ENCODE measurements at regions not wholly inside any gene's neighbourhood (a gene's known extent, or its start where the extent isn't known, plus 50 kb on each side); places are given as distances from the start of the nearest gene placed in this dataset.

GRCh38 chr5:5584236-5584745 lies 161.8 kb downstream of the ICE1 start:
- TF ChIP-seq CTCF (IDR thresholded peaks at IDR 0.05; ENCODE audit: insufficient read depth, low read depth, low read length, missing control alignments): no peak
- no peak for DNase-seq (ENCODE audit: low read depth)
- H3K4me3 ChIP-seq (ENCODE audit: low read length): no peak overlapping the region

GRCh38 chr5:5583832-5584231 lies 161.4 kb downstream of the ICE1 start:
- TF ChIP-seq CTCF (IDR thresholded peaks at IDR 0.05; ENCODE audit: insufficient read depth, low read depth, low read length, missing control alignments): no peak
- DNase-seq (ENCODE audit: low read depth): no peak
- H3K4me3 ChIP-seq (ENCODE audit: low read length): no peak overlapping the region

GRCh38 chr5:5583023-5583765 lies 160.7 kb downstream of the ICE1 start:
- H3K4me3 ChIP-seq (ENCODE audit: low read length): no peak overlapping the region
- no peak for TF ChIP-seq CTCF (IDR thresholded peaks at IDR 0.05; ENCODE audit: insufficient read depth, low read depth, low read length, missing control alignments)
- no peak for DNase-seq (ENCODE audit: low read depth)

- TF ChIP-seq CTCF (IDR thresholded peaks at IDR 0.05; ENCODE audit: insufficient read depth, low read depth, low read length, missing control alignments): no peak
- no peak overlapping the region for H3K4me3 ChIP-seq (ENCODE audit: low read length)
- DNase-seq (ENCODE audit: low read depth): no peak
Measured at GRCh38 chr5:5581080-5581479, 158.6 kb downstream of the ICE1 start.

GRCh38 chr5:5576744-5577143 lies 154.3 kb downstream of the ICE1 start:
- TF ChIP-seq CTCF (IDR thresholded peaks at IDR 0.05; ENCODE audit: insufficient read depth, low read depth, low read length, missing control alignments): no peak
- DNase-seq (ENCODE audit: low read depth): no peak
- no peak overlapping the region for H3K4me3 ChIP-seq (ENCODE audit: low read length)

GRCh38 chr5:5575461-5575860 lies 153.0 kb downstream of the ICE1 start:
- no peak overlapping the region for H3K4me3 ChIP-seq (ENCODE audit: low read length)
- no peak for DNase-seq (ENCODE audit: low read depth)
- TF ChIP-seq CTCF (IDR thresholded peaks at IDR 0.05; ENCODE audit: insufficient read depth, low read depth, low read length, missing control alignments): no peak
